H1 (cell line): ENCODE measurements at regions not wholly inside any gene's neighbourhood (a gene's known extent, or its start where the extent isn't known, plus 50 kb on each side); places are given as distances from the start of the nearest gene placed in this dataset.

ENCODE experiments used
- CTCF ChIA-PET: fragments of 300-600 bp; sonication (Branson Sonifier 250); formaldehyde crosslinking; loops from one replicate; lab custom pipeline; 2021; ENCODE audit not compliant: partially characterized antibody; lab: Charles Lee
- POLR2A ChIA-PET: fragments of 300-600 bp; sonication (Branson Sonifier 250); formaldehyde crosslinking; loops from one replicate; lab custom pipeline; 2021; ENCODE audit warnings: inconsistent platforms; ENCODE audit not compliant: partially characterized antibody; lab: Charles Lee
- DNase-seq, 2 experiments: peaks; one replicate each; pipeline versions ENCODE4 v3.0.0 to v3.0.0-alpha.2; 2010 to 2022; ENCODE audit warnings: low spot score in 2 of 2, low read depth in 1 of 2, mixed read lengths in 1 of 2
- FAIRE-seq: peaks from 2 replicates; lab custom pipeline; 2011; peaks lifted over from hg19 to GRCh38; lab: Jason Lieb, UNC
- H2AFZ ChIP-seq: 2 replicates; pipeline ENCODE4 v1.8.1; 2012; ENCODE audit warnings: low read length, inconsistent platforms
- H2AK5ac ChIP-seq: 2 replicates; pipeline ENCODE4 v1.6.1; 2013; ENCODE audit warnings: low read depth, low read length
- H2BK120ac ChIP-seq: replicated peaks from 2 replicates; pipeline ENCODE3; 2013; ENCODE audit warnings: low read depth, low read length, inconsistent platforms
- H2BK12ac ChIP-seq: 2 replicates; pipeline ENCODE4 v1.6.1; 2013; ENCODE audit warnings: low read depth, low read length
- H2BK15ac ChIP-seq: 2 replicates; pipeline ENCODE4 v1.6.1; 2013; ENCODE audit warnings: low read length
- H2BK20ac ChIP-seq: 2 replicates; pipeline ENCODE4 v1.6.1; 2013; ENCODE audit warnings: low read length
- H2BK5ac ChIP-seq: 2 replicates; pipeline ENCODE4 v1.6.1; 2013; ENCODE audit warnings: low read depth, low read length
- H3K14ac ChIP-seq: 2 replicates; pipeline ENCODE4 v1.6.1; 2013; ENCODE audit warnings: inconsistent platforms; ENCODE audit not compliant: insufficient read length
- H3K18ac ChIP-seq: 2 replicates; pipeline ENCODE4 v1.6.1; 2013; ENCODE audit warnings: low read length; ENCODE audit errors: extremely low read depth
- H3K23ac ChIP-seq: 2 replicates; pipeline ENCODE4 v1.6.1; 2013; ENCODE audit warnings: inconsistent platforms; ENCODE audit not compliant: insufficient read length
- H3K23me2 ChIP-seq: 2 replicates; pipeline ENCODE4 v1.6.1; 2013; ENCODE audit warnings: low read depth, low read length
- H3K27ac ChIP-seq: 2 replicates; pipeline ENCODE4 v1.6.1; 2011; ENCODE audit warnings: low read depth, low read length, inconsistent platforms
- H3K27me3 ChIP-seq, 4 experiments: replicated peaks in 1 of 4; 1 replicate in 1 of 4; 2 replicates in 3 of 4; pipeline versions ENCODE4 v1.6.1 to v1.8.1; 2011 to 2013; ENCODE audit warnings: low read length in 3 of 4, mild to moderate bottlenecking in 3 of 4, inconsistent platforms in 2 of 4, mixed read lengths in 2 of 4, moderate library complexity in 1 of 4; ENCODE audit not compliant: control insufficient read depth in 3 of 4, insufficient read depth in 3 of 4; ENCODE audit errors: extremely low read depth in 1 of 4
- H3K36me3 ChIP-seq, 4 experiments: 2 replicates each; pipeline versions ENCODE4 v1.6.1 to v1.8.1; 2011 to 2013; ENCODE audit warnings: mild to moderate bottlenecking in 4 of 4, low read length in 3 of 4, moderate library complexity in 2 of 4, control low read depth in 1 of 4, inconsistent platforms in 1 of 4; ENCODE audit not compliant: insufficient read depth in 4 of 4, control insufficient read depth in 2 of 4
- H3K4ac ChIP-seq: replicated peaks from 2 replicates; pipeline ENCODE3; 2013; ENCODE audit warnings: low read length, low read depth, mixed read lengths, inconsistent platforms; ENCODE audit not compliant: insufficient read length
- H3K4me1 ChIP-seq, 4 experiments: replicated peaks in 1 of 4; 1 replicate in 1 of 4; 2 replicates in 3 of 4; pipeline versions ENCODE4 v1.6.1 to v1.8.1; 2011 to 2013; ENCODE audit warnings: low read length in 3 of 4, inconsistent platforms in 2 of 4, mixed read lengths in 1 of 4; ENCODE audit not compliant: insufficient read depth in 4 of 4, control insufficient read depth in 3 of 4
- H3K4me2 ChIP-seq, 2 experiments: 2 replicates each; pipeline versions ENCODE4 v1.6.1 to v1.8.1; 2011 to 2013; ENCODE audit warnings: low read depth in 2 of 2, low read length in 2 of 2, control low read depth in 1 of 2, inconsistent platforms in 1 of 2, mild to moderate bottlenecking in 1 of 2; ENCODE audit not compliant: insufficient read depth in 1 of 2
- H3K4me3 ChIP-seq, 4 experiments: fragments of 200-600, 300-600 bp in 1 of 4; sonication (generic), shearing (Covaris generic), sonication (Bioruptor Twin) in 1 of 4; 2 replicates each; pipeline versions ENCODE4 v1.5.1 to v1.8.1; 2011 to 2016; ENCODE audit warnings: low read length in 4 of 4, low read depth in 3 of 4, control low read depth in 2 of 4, inconsistent platforms in 2 of 4, mild to moderate bottlenecking in 2 of 4, mixed read lengths in 1 of 4, moderate library complexity in 1 of 4; ENCODE audit not compliant: insufficient read depth in 2 of 4; ENCODE audit errors: extremely low read depth in 1 of 4
- H3K56ac ChIP-seq: replicated peaks from 2 replicates; pipeline ENCODE3; 2013; ENCODE audit warnings: low read depth, mild to moderate bottlenecking, mixed read lengths, low read length, inconsistent platforms; ENCODE audit not compliant: insufficient read length
- H3K79me1 ChIP-seq: 2 replicates; pipeline ENCODE4 v1.6.1; 2013; ENCODE audit warnings: low read depth, low read length, control low read depth
- H3K79me2 ChIP-seq, 2 experiments: 2 replicates each; pipeline versions ENCODE4 v1.6.1 to v1.8.1; 2012 to 2013; ENCODE audit warnings: low read length in 2 of 2, mild to moderate bottlenecking in 2 of 2, inconsistent platforms in 1 of 2; ENCODE audit not compliant: insufficient read depth in 2 of 2, control insufficient read depth in 1 of 2
- H3K9ac ChIP-seq, 4 experiments: replicated peaks in 1 of 4; 1 replicate in 1 of 4; 2 replicates in 3 of 4; pipeline versions ENCODE4 v1.6.1 to v1.8.1; 2011 to 2013; ENCODE audit warnings: low read depth in 3 of 4, low read length in 3 of 4, control low read depth in 2 of 4, mild to moderate bottlenecking in 2 of 4, moderate library complexity in 2 of 4, inconsistent platforms in 1 of 4; ENCODE audit errors: extremely low read depth in 1 of 4
- H3K9me3 ChIP-seq, 2 experiments: 2 replicates each; pipeline versions ENCODE4 v1.6.1 to v1.8.1; 2012 to 2013; ENCODE audit warnings: mild to moderate bottlenecking in 2 of 2, moderate library complexity in 2 of 2, control low read depth in 1 of 2, inconsistent platforms in 1 of 2, low read depth in 1 of 2, low read length in 1 of 2, mixed read lengths in 1 of 2; ENCODE audit not compliant: insufficient read depth in 2 of 2
- H4K20me1 ChIP-seq, 2 experiments: replicated peaks in 1 of 2; 2 replicates each; pipeline versions ENCODE3 to v1.8.1; 2011 to 2013; ENCODE audit warnings: inconsistent platforms in 2 of 2, low read length in 2 of 2, mild to moderate bottlenecking in 1 of 2; ENCODE audit not compliant: insufficient read depth in 2 of 2, control insufficient read depth in 1 of 2
- H4K5ac ChIP-seq: 2 replicates; pipeline ENCODE4 v1.6.1; 2013; ENCODE audit warnings: low read length, low read depth, mixed read lengths, inconsistent platforms; ENCODE audit not compliant: insufficient read length
- H4K8ac ChIP-seq: 2 replicates; pipeline ENCODE4 v1.8.0; 2013; ENCODE audit warnings: mild to moderate bottlenecking, moderate library complexity, low read length, inconsistent platforms; ENCODE audit not compliant: insufficient read depth; ENCODE audit errors: extremely low read depth
- H4K91ac ChIP-seq: replicated peaks from 2 replicates; pipeline ENCODE3; 2013; ENCODE audit warnings: low read length, mixed read lengths, inconsistent platforms; ENCODE audit not compliant: insufficient read length
- ASH2L ChIP-seq: fragments of 200-600, 300-600 bp; sonication (generic); IDR thresholded peaks from one replicate; pipeline ENCODE4 v1.7.1; 2017; ENCODE audit warnings: low read length
- CREB1 ChIP-seq: IDR thresholded peaks from 2 replicates; pipeline ENCODE4 v1.6.1; 2012; ENCODE audit warnings: inconsistent platforms
- CTBP2 ChIP-seq: IDR thresholded peaks from 2 replicates; pipeline ENCODE4 v1.7.0; 2011; ENCODE audit warnings: borderline replicate concordance, mild to moderate bottlenecking, moderate library complexity, mixed read lengths, low read length; ENCODE audit not compliant: insufficient read depth, insufficient read length
- GABPA ChIP-seq: IDR thresholded peaks from 2 replicates; pipeline ENCODE4 v1.6.1; 2011; ENCODE audit warnings: mild to moderate bottlenecking, low read length, moderate library complexity, borderline replicate concordance; ENCODE audit not compliant: insufficient read depth
- JUN ChIP-seq: IDR thresholded peaks from 2 replicates; pipeline ENCODE4 v1.6.1; 2011; ENCODE audit warnings: low read depth, mild to moderate bottlenecking, improper control_type of control experiment, low read length
- KDM1A ChIP-seq: fragments of 200-600, 300-600 bp; sonication (generic); IDR thresholded peaks from 2 replicates; pipeline ENCODE4 v1.7.1; 2016; ENCODE audit warnings: mild to moderate bottlenecking, low read length, borderline replicate concordance
- MAX ChIP-seq: IDR thresholded peaks from 2 replicates; pipeline ENCODE4 v1.6.1; 2012; ENCODE audit warnings: inconsistent platforms
- PHF8 ChIP-seq: fragments of 200-600 bp; sonication (generic); conservative IDR thresholded peaks from 2 replicates; pipeline ENCODE4 v1.7.1; 2012; ENCODE audit warnings: low read depth, mild to moderate bottlenecking, inconsistent platforms, low read length, moderate library complexity
- RAD21 ChIP-seq, 2 experiments: IDR thresholded peaks in 1 of 2; conservative IDR thresholded peaks in 1 of 2; 2 replicates each; pipeline ENCODE4 v1.6.1; 2011; ENCODE audit warnings: low read depth in 2 of 2, low read length in 2 of 2, improper control_type of control experiment in 1 of 2, inconsistent platforms in 1 of 2, mild to moderate bottlenecking in 1 of 2, moderate library complexity in 1 of 2
- SP2 ChIP-seq: IDR thresholded peaks from 2 replicates; pipeline ENCODE4 v1.6.1; 2012; ENCODE audit warnings: mild to moderate bottlenecking, low read length, inconsistent platforms
- TBP ChIP-seq: IDR thresholded peaks from 2 replicates; pipeline ENCODE4 v1.6.1; 2011; ENCODE audit warnings: low read depth, low read length, improper control_type of control experiment
- TCF12 ChIP-seq: IDR thresholded peaks from 2 replicates; pipeline ENCODE4 v1.6.1; 2011; ENCODE audit warnings: low read depth, mild to moderate bottlenecking, low read length
- WGBS, 2 experiments: shearing (Covaris generic) in 1 of 2; methylation state at CpG; one replicate each; pipeline versions ENCODE4 v1.1.6 to v1.1.7; 2013 to 2015; ENCODE audit warnings: low lambda C conversion rate in 2 of 2, mixed read lengths in 2 of 2, inconsistent platforms in 1 of 2, low coverage in 1 of 2, missing lambda C conversion rate in 1 of 2; ENCODE audit not compliant: insufficient replicate concordance in 2 of 2, insufficient coverage in 1 of 2, insufficient read length in 1 of 2; ENCODE audit errors: extremely low coverage in 1 of 2, missing lambda C conversion rate in 1 of 2; 5-methylcytosine and 5-hydroxymethylcytosine counted together
- TF ChIP-seq, protein P1 (sequence below): IDR thresholded peaks from 2 replicates; pipeline ENCODE4 v1.6.1; 2011; ENCODE audit warnings: low read depth, mild to moderate bottlenecking, low read length; ENCODE audit not compliant: insufficient read depth

GRCh38 chr12:5204271-5204670, 160.6 kb downstream of the KCNA5 start:
- DNase-seq (no peak), FAIRE-seq (peak; percentile 85)
- no peak overlapping the region for H3K9ac ChIP-seq
- no peak overlapping the region for H4K5ac ChIP-seq
- H2AFZ ChIP-seq: no peak overlapping the region
- H3K4me3 ChIP-seq: peak overlapping the region in 1 of 4 experiments; percentile 12; a peak in 1 of 8 replicates
- no peaks in the 10 kb centered on the region for H3K79me1 ChIP-seq
- H2AK5ac ChIP-seq: no peak overlapping the region
- H3K9me3 ChIP-seq: no peaks in the 10 kb centered on the region
- H2BK5ac ChIP-seq: no peak overlapping the region
- POLR2A ChIA-PET: interaction anchor here (0.7 to 1.4 kb wide), 6 partner anchors 29 to 231 kb away, joined by 3 read pairs; partner anchors contain the start of gene NTF3
- H3K18ac ChIP-seq: no peak overlapping the region
- no peaks in the 10 kb centered on the region for H3K36me3 ChIP-seq
- no peak overlapping the region for H3K4ac ChIP-seq
- peaks cover 0 to 1% of the 10 kb centered on the region in 2 experiments for H4K20me1 ChIP-seq
- no peak overlapping the region for H3K56ac ChIP-seq
- no peak overlapping the region for H3K23ac ChIP-seq
- no peaks in the 10 kb centered on the region for H3K23me2 ChIP-seq
- H4K91ac ChIP-seq: no peak overlapping the region
- H3K4me2 ChIP-seq: peak overlapping the region; percentile 10 to 21; a peak in 2 of 4 replicates
- H2BK15ac ChIP-seq: no peak overlapping the region
- H3K27ac ChIP-seq: no peak overlapping the region
- no peak overlapping the region for H2BK12ac ChIP-seq
- H4K8ac ChIP-seq: no peak overlapping the region
- WGBS, 2 experiments: 17% methylated on average over 4 of the region's 4 CpGs; no CpG with 5 or more reads in 1 of the 2 experiments
- H3K79me2 ChIP-seq: no peaks in the 10 kb centered on the region
- peaks cover 3 to 22% (median 10%) of the 10 kb centered on the region in 4 experiments; a peak in 5 of 7 replicates for H3K4me1 ChIP-seq
- no peak overlapping the region for H3K14ac ChIP-seq
- CTCF ChIA-PET: interaction anchor here (0.7 to 9.4 kb wide), 5 partner anchors 11 to 593 kb away, joined by 3 to 112 read pairs (median 4); partner anchors contain the start of gene NTF3
- no peak overlapping the region for H2BK120ac ChIP-seq
- H3K27me3 ChIP-seq: no peaks in the 10 kb centered on the region; a peak in 1 of 7 replicates
- H2BK20ac ChIP-seq: no peak overlapping the region
- TF ChIP-seq PHF8 (no peak), JUN (no peak), KDM1A (no peak), MAX (peak; percentile 56), ASH2L (peak; percentile 33), CTBP2 (peak; percentile 57), SP2 (no peak), GABPA (no peak), CREB1 (no peak), RAD21 (IDR thresholded peaks at IDR 0.05 in 1 of 2, conservative IDR thresholded peaks at IDR 0.05 in 1 of 2; ENCODE audit: low read depth in 2 of 2, low read length in 2 of 2) (peak in 1 of 2 experiments; percentile 36; a peak in 1 of 4 replicates), TCF12 (peak; percentile 90), TBP (no peak)
- TF ChIP-seq, protein P1, sequence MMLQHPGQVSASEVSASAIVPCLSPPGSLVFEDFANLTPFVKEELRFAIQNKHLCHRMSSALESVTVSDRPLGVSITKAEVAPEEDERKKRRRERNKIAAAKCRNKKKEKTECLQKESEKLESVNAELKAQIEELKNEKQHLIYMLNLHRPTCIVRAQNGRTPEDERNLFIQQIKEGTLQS: no peak
